KMS-11 (cell line): ENCODE measurements at regions not wholly inside any gene's neighbourhood (a gene's known extent, or its start where the extent isn't known, plus 50 kb on each side); places are given as distances from the start of the nearest gene placed in this dataset.

Experiments used
- H2AFZ ChIP-seq: fragments of 200-600 bp; sonication (generic); 2 replicates; pipeline ENCODE4 v1.6.1; 2016; ENCODE audit warnings: antibody characterized with exemption, mixed run types, low read depth
- H3K27ac ChIP-seq: fragments of 200-600 bp; sonication (generic); 2 replicates; pipeline ENCODE4 v1.6.1; 2016; ENCODE audit warnings: mild to moderate bottlenecking, mixed run types
- H3K27me3 ChIP-seq: fragments of 200-600 bp; sonication (generic); 2 replicates; pipeline ENCODE4 v1.6.1; 2017; ENCODE audit warnings: mild to moderate bottlenecking, low read depth, mixed run types, moderate library complexity; ENCODE audit not compliant: insufficient read depth
- H3K36me3 ChIP-seq: fragments of 200-600 bp; sonication (generic); 2 replicates; pipeline ENCODE4 v1.6.1; 2017; ENCODE audit warnings: mild to moderate bottlenecking, mixed run types; ENCODE audit not compliant: insufficient read depth
- H3K4me1 ChIP-seq: fragments of 200-600 bp; sonication (generic); 2 replicates; pipeline ENCODE4 v1.6.1; 2016; ENCODE audit warnings: mild to moderate bottlenecking, low read depth, mixed run types; ENCODE audit not compliant: poor library complexity, severe bottlenecking
- H3K4me2 ChIP-seq: fragments of 200-600 bp; sonication (generic); 2 replicates; pipeline ENCODE4 v1.7.0; 2016; ENCODE audit warnings: mild to moderate bottlenecking, mixed run types
- H3K4me3 ChIP-seq: fragments of 200-600 bp; sonication (generic); IDR thresholded peaks from 2 replicates; pipeline ENCODE4 v1.6.1; 2017; ENCODE audit warnings: low read depth, low read length, mixed read lengths; ENCODE audit not compliant: insufficient read depth
- H3K79me2 ChIP-seq: fragments of 200-600 bp; sonication (generic); 2 replicates; pipeline ENCODE4 v1.6.1; 2016; ENCODE audit warnings: low read depth, mixed run types; ENCODE audit not compliant: insufficient read depth
- H3K9ac ChIP-seq: fragments of 200-600 bp; sonication (generic); 2 replicates; pipeline ENCODE4 v1.6.1; 2016; ENCODE audit warnings: mild to moderate bottlenecking, mixed run types
- H4K20me1 ChIP-seq: fragments of 200-600 bp; sonication (generic); 2 replicates; pipeline ENCODE4 v1.6.1; 2016; ENCODE audit warnings: mild to moderate bottlenecking, mixed run types; ENCODE audit not compliant: insufficient read depth
- CTCF ChIP-seq: fragments of 200-600 bp; sonication (generic); conservative IDR thresholded peaks from 2 replicates; pipeline ENCODE4 v1.6.1; 2017; ENCODE audit warnings: low read depth, mild to moderate bottlenecking, antibody characterized with exemption, low read length, moderate library complexity, mixed read lengths

DNA sequence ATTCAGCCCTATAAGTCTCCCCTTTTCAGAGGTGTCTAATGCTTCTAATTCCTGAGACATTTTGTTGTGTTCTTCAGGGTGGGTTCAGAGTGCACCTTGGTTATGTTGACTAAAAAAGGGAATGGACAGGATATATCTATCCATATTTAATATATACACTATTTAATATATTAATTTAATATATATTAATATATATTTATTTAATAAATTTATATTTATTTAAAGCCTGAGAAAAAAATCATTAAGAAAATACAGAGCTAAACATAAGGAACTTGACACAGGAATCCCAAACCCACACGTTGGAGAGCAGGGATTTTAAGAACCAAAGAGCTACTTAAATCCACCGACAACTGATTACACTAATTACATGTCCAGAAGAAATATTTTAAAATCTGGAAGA, 674.2 kb upstream of the KIRREL3 start:
- Histone ChIP-seq H3K36me3 (no peaks in the 10 kb centered on the region), H3K27ac (no peak overlapping the region), H3K9ac (no peak overlapping the region), H2AFZ (no peak overlapping the region), H3K4me2 (no peak overlapping the region), H4K20me1 (no peaks in the 10 kb centered on the region), H3K4me3 (no peak overlapping the region), H3K79me2 (no peaks in the 10 kb centered on the region), H3K27me3 (no peaks in the 10 kb centered on the region), H3K4me1 (no peaks in the 10 kb centered on the region)
- TF ChIP-seq CTCF: no peak

GRCh38 chr11:127670374-127671119, 670.0 kb upstream of the KIRREL3 start:
- no peaks in the 10 kb centered on the region for H3K79me2 ChIP-seq
- H2AFZ ChIP-seq: no peak overlapping the region
- H3K4me1 ChIP-seq: no peaks in the 10 kb centered on the region
- H3K27ac ChIP-seq: no peak overlapping the region
- no peaks in the 10 kb centered on the region for H3K36me3 ChIP-seq
- no peaks in the 10 kb centered on the region for H3K27me3 ChIP-seq
- TF ChIP-seq CTCF: no peak
- no peak overlapping the region for H3K4me3 ChIP-seq
- no peaks in the 10 kb centered on the region for H4K20me1 ChIP-seq
- no peak overlapping the region for H3K9ac ChIP-seq
- no peak overlapping the region for H3K4me2 ChIP-seq

DNA sequence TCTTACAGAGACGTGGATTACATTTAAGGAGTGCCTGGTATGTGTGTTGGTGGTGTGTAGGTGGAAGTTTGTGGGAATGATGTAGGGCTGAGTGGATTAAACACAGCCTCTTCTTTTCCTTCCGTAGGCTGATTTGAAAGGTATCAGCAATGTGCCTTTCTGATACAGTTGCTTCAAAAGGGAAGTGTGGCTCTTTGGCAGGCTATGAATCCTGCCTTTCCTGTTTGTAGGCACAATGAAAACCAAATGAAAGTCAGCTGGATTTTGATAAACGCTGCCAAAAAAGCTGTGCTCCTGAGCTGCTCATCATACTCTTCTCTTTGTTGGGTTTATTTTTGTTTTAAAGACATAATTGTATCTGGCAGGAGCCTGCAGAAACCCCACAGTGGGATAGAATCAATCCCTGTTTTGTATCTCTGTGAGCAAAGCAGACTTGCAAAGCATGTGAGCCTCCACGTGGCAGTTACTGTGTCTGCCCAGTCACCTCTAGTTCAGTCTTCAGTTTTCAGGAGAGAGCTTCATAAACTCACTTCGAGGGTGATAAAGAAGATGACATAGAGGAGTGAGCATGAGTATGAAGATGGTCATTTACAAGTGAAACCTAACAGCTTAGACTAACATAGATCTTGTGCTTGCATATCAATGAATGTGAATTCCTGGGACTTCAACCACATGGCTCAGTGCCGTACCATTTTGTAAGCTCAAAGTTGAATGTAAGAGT, 655.7 kb upstream of the KIRREL3 start:
- H3K4me2 ChIP-seq: no peak overlapping the region
- H2AFZ ChIP-seq: no peak overlapping the region
- TF ChIP-seq CTCF: no peak
- H3K27ac ChIP-seq: no peak overlapping the region
- no peak overlapping the region for H3K9ac ChIP-seq
- H3K79me2 ChIP-seq: no peaks in the 10 kb centered on the region
- no peaks in the 10 kb centered on the region for H4K20me1 ChIP-seq
- peaks cover 7% of the 10 kb centered on the region for H3K4me1 ChIP-seq
- H3K36me3 ChIP-seq: no peaks in the 10 kb centered on the region
- H3K4me3 ChIP-seq: no peak overlapping the region
- no peaks in the 10 kb centered on the region for H3K27me3 ChIP-seq

DNA sequence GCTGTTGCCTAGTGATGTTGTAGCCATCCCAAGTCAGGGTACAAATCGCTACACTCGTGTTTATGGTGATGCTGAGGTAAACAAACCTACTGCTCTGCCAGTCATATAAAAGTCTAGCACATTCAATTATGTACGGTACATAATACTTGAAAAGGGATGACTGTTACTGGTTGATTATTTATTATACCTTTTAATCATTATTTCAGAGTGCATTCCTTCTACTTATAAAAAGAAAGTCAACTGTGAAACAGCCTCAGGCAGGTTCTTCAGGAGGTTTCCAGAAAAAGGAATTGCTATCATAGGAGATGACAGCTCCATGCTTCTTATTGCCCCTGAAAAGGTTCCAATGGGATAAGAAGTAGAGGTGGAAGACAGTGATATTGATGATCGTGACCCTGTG, 652.5 kb upstream of the KIRREL3 start:
- no peak overlapping the region for H3K4me2 ChIP-seq

More for the DNA sequence above, 652.5 kb upstream of the KIRREL3 start:
- no peak for TF ChIP-seq CTCF
- Histone ChIP-seq H4K20me1 (no peaks in the 10 kb centered on the region), H3K4me1 (peaks cover 19% of the 10 kb centered on the region), H2AFZ (no peak overlapping the region), H3K4me3 (no peak overlapping the region), H3K9ac (no peak overlapping the region), H3K36me3 (no peaks in the 10 kb centered on the region), H3K27me3 (no peaks in the 10 kb centered on the region), H3K79me2 (no peaks in the 10 kb centered on the region), H3K27ac (no peak overlapping the region)
